ENCODE measurements at regions not wholly inside any gene's neighbourhood (a gene's known extent, or its start where the extent isn't known, plus 50 kb on each side); places are given as distances from the start of the nearest gene placed in this dataset.

DNA sequence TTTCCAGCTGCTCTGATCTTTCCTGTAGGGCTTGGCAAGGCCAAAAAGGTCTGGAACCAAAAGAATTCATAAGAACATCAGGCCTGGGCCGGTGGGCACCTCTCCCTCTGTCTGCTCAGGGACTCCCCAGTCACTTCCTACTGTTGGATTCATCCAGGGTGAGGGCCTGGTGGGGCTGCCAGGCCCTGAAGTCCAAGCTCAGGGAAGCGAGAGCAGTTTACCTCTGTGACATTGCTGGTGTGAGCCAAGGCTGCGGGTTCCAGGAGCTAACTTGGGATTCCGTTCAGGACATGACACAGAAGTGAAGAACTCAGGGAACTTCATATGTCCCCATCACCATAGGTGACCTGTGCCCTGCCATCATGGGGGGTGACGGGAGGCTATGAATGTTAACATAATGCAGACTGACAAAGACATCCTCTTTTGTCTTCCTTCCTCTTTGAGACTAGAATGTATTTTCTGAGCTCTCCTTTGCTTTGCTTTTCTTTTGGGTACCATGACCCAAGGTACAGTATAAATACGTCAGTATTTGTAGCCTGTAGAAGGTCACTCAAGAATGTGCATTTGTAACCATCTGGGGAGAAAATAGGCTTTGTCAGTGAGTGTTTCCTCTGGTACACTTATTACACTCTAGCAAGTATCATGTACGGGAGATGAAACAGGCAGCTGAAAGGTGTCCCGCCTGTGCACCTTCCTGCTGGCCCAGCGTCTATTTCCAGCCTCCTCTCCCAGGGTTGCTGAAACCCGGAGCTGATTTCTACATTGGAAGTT lies 130.5 kb upstream of the SLC1A4 start:
- ChIA-PET POLR2A (interaction anchor here (0.6 to 0.8 kb wide), 3 partner anchors 107 to 252 kb away, joined by 3 read pairs; partner anchors contain the start of gene SERTAD2), CTCF (interaction anchor here (1.4 kb wide), 1 partner anchor 212 kb away, joined by 5 read pairs; no protein-coding TSS in a partner anchor)
- ATAC-seq (peak; percentile 1; the same call in 1 of the 2 replicates), DNase-seq (ENCODE audit: low read depth, low spot score) (no peak)
- Histone ChIP-seq H3K27me3 (ENCODE audit: control insufficient read depth, insufficient read depth, low read length) (no peaks in the 10 kb centered on the region), H3K27ac (ENCODE audit: low read length) (peak overlapping the region; percentile 90), H3K9me3 (ENCODE audit: control insufficient read depth, insufficient read depth, low read depth, low read length) (no peaks in the 10 kb centered on the region), H3K36me3 (ENCODE audit: control insufficient read depth, insufficient read depth, low read length) (no peaks in the 10 kb centered on the region), H3K4me1 (ENCODE audit: control insufficient read depth, insufficient read depth, low read length) (peaks cover 44% of the 10 kb centered on the region), H3K4me3 (ENCODE audit: low read depth in 2 of 2, low read length in 2 of 2) (peak overlapping the region; percentile 41 to 46)
- no TSS peak for BruUV-seq (replicated peaks)
- TF ChIP-seq POLR2AphosphoS5 (IDR thresholded peaks at IDR 0.05; ENCODE audit: low read depth, low read length) (no peak), SIN3A (IDR thresholded peaks at IDR 0.05; ENCODE audit: borderline replicate concordance, insufficient read depth, low read depth, low read length) (no peak), TCF7L2 (IDR thresholded peaks at IDR 0.05; ENCODE audit: low read depth, low read length) (no peak)
- TF ChIP-seq, protein P1, sequence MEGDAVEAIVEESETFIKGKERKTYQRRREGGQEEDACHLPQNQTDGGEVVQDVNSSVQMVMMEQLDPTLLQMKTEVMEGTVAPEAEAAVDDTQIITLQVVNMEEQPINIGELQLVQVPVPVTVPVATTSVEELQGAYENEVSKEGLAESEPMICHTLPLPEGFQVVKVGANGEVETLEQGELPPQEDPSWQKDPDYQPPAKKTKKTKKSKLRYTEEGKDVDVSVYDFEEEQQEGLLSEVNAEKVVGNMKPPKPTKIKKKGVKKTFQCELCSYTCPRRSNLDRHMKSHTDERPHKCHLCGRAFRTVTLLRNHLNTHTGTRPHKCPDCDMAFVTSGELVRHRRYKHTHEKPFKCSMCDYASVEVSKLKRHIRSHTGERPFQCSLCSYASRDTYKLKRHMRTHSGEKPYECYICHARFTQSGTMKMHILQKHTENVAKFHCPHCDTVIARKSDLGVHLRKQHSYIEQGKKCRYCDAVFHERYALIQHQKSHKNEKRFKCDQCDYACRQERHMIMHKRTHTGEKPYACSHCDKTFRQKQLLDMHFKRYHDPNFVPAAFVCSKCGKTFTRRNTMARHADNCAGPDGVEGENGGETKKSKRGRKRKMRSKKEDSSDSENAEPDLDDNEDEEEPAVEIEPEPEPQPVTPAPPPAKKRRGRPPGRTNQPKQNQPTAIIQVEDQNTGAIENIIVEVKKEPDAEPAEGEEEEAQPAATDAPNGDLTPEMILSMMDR (IDR thresholded peaks at IDR 0.05) = no peak
- TF ChIP-seq, protein P2, sequence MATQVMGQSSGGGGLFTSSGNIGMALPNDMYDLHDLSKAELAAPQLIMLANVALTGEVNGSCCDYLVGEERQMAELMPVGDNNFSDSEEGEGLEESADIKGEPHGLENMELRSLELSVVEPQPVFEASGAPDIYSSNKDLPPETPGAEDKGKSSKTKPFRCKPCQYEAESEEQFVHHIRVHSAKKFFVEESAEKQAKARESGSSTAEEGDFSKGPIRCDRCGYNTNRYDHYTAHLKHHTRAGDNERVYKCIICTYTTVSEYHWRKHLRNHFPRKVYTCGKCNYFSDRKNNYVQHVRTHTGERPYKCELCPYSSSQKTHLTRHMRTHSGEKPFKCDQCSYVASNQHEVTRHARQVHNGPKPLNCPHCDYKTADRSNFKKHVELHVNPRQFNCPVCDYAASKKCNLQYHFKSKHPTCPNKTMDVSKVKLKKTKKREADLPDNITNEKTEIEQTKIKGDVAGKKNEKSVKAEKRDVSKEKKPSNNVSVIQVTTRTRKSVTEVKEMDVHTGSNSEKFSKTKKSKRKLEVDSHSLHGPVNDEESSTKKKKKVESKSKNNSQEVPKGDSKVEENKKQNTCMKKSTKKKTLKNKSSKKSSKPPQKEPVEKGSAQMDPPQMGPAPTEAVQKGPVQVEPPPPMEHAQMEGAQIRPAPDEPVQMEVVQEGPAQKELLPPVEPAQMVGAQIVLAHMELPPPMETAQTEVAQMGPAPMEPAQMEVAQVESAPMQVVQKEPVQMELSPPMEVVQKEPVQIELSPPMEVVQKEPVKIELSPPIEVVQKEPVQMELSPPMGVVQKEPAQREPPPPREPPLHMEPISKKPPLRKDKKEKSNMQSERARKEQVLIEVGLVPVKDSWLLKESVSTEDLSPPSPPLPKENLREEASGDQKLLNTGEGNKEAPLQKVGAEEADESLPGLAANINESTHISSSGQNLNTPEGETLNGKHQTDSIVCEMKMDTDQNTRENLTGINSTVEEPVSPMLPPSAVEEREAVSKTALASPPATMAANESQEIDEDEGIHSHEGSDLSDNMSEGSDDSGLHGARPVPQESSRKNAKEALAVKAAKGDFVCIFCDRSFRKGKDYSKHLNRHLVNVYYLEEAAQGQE (IDR thresholded peaks at IDR 0.05; ENCODE audit: insufficient read depth in 1 of 2, low read depth in 2 of 2, low read length in 1 of 2) = no peak
- intact Hi-C loops (cut with micrococcal nuclease; ENCODE audit: unreplicated experiment) (no loop called here), in situ Hi-C loops (cut with HindIII; ENCODE audit: low pct_unique_long_range_greater_than_20kb, low sequenced_read_pairs) (no loop called here)

DNA sequence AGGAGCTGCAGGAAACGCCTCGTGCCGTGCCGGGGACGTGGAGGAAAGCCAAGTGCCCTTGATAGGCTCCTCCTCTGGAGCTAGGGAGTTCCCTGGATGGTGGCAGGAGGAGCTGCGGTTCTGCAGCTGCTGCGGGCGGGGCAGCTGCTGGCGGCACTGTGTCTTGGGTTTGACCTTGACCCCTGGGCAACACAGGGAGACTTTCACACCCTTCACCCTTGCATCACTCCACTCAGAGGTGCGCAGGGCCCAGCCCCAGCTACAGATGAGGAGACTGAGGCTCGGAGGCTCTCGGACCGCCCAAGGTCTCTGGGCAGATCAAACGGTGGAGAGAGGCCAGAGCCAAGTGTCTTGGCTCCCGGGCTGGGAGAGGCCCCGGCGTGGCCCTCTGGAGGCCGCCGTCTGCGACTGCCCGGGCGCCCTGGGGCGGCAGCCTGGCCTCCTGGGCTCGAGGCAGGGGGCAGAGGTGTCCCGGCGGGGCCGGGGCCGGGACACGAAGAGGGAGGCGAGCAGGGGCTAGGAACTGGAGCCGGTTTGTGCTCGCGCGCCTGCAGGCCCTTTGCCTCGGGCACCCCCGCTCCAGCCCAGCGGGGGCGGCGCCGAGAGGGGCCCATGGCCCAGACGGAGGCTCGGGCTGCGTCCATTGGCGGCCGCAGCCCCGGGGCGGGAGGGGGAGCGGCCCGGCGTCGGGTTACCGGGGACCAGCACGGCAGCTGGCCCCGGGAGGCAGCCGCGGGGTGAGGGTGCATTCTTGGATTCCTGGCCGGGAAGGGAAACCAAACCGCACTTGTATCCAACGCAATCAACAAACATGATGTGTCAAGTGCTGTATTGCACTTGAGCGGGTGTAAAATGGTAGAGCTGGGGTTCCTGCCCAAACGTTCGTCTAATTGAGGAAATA lies 129.6 kb upstream of the SLC1A4 start:
- ChIA-PET CTCF (interaction anchor here (0.6 to 1.4 kb wide), 4 partner anchors 28 to 213 kb away, joined by 3 to 7 read pairs (median 4); no protein-coding TSS in a partner anchor), POLR2A (interaction anchor here (0.6 to 0.8 kb wide), 5 partner anchors 43 to 206 kb away, joined by 3 to 8 read pairs (median 4); partner anchors contain the start of gene SERTAD2)
- Histone ChIP-seq H3K9me3 (ENCODE audit: control insufficient read depth, insufficient read depth, low read depth, low read length) (no peaks in the 10 kb centered on the region), H3K27me3 (ENCODE audit: control insufficient read depth, insufficient read depth, low read length) (no peaks in the 10 kb centered on the region), H3K27ac (ENCODE audit: low read length) (peak overlapping the region; percentile 90), H3K36me3 (ENCODE audit: control insufficient read depth, insufficient read depth, low read length) (no peaks in the 10 kb centered on the region), H3K4me3 (ENCODE audit: low read depth in 2 of 2, low read length in 2 of 2) (peak overlapping the region; percentile 41 to 46), H3K4me1 (ENCODE audit: control insufficient read depth, insufficient read depth, low read length) (peaks cover 49% of the 10 kb centered on the region)
- TF ChIP-seq, protein P2 (IDR thresholded peaks at IDR 0.05; ENCODE audit: insufficient read depth in 1 of 2, low read depth in 2 of 2, low read length in 1 of 2) = no peak
- TF ChIP-seq POLR2AphosphoS5 (IDR thresholded peaks at IDR 0.05; ENCODE audit: low read depth, low read length) = peak; percentile 49; the same call in 1 of the 2 replicates
- TF ChIP-seq TCF7L2 (IDR thresholded peaks at IDR 0.05; ENCODE audit: low read depth, low read length) = peak; percentile 86
- TF ChIP-seq, protein P1 (IDR thresholded peaks at IDR 0.05) = peak; percentile 31
- TF ChIP-seq SIN3A (IDR thresholded peaks at IDR 0.05; ENCODE audit: borderline replicate concordance, insufficient read depth, low read depth, low read length) = 0 out of 2 replicates have a peak, but pooled peaks have one; percentile 17
- BruUV-seq (replicated peaks) = no TSS peak
- in situ Hi-C loops (cut with HindIII; ENCODE audit: low pct_unique_long_range_greater_than_20kb, low sequenced_read_pairs) = no loop called here
- no peak for DNase-seq (ENCODE audit: low read depth, low spot score)
- peak; percentile 89 for ATAC-seq
- intact Hi-C loops (cut with micrococcal nuclease; ENCODE audit: unreplicated experiment) = no loop called here
